ENCODE measurements at regions not wholly inside any gene's neighbourhood (a gene's known extent, or its start where the extent isn't known, plus 50 kb on each side); places are given as distances from the start of the nearest gene placed in this dataset.

- no peak for TF ChIP-seq PAX5 (IDR thresholded peaks at IDR 0.05; ENCODE audit: insufficient read depth, low read length, severe bottlenecking)
- no peak for TF ChIP-seq POLR2AphosphoS5 (IDR thresholded peaks at IDR 0.05; ENCODE audit: low read depth, low read length)
- no peak for TF ChIP-seq SPI1 (IDR thresholded peaks at IDR 0.05; ENCODE audit: low read depth, low read length)
- no peak for TF ChIP-seq POU2F2 (IDR thresholded peaks at IDR 0.05; ENCODE audit: low read depth, low read length)
- TF ChIP-seq POLR2A (IDR thresholded peaks at IDR 0.05; ENCODE audit: low read depth, low read length): no peak
- no peak for TF ChIP-seq TAF1 (IDR thresholded peaks at IDR 0.05; ENCODE audit: low read depth, low read length)
- FAIRE-seq: no peak
- DNase-seq (ENCODE audit: insufficient read length, low spot score): no peak
Measured at GRCh38 chr10:33719005-33719703, 384.7 kb upstream of the NRP1 start.

- FAIRE-seq: no peak
Measured at GRCh38 chr10:33716501-33717267, 382.2 kb upstream of the NRP1 start.

GRCh38 chr10:33715303-33715975, 381.0 kb upstream of the NRP1 start:
- TF ChIP-seq PAX5 (IDR thresholded peaks at IDR 0.05; ENCODE audit: insufficient read depth, low read length, severe bottlenecking) (no peak), POLR2AphosphoS5 (IDR thresholded peaks at IDR 0.05; ENCODE audit: low read depth, low read length) (no peak), TAF1 (IDR thresholded peaks at IDR 0.05; ENCODE audit: low read depth, low read length) (no peak), POLR2A (IDR thresholded peaks at IDR 0.05; ENCODE audit: low read depth, low read length) (no peak), POU2F2 (IDR thresholded peaks at IDR 0.05; ENCODE audit: low read depth, low read length) (no peak), SPI1 (IDR thresholded peaks at IDR 0.05; ENCODE audit: low read depth, low read length) (peak; percentile 44; the same call in 1 of the 2 replicates)
- no peak for DNase-seq (ENCODE audit: insufficient read length, low spot score)
- FAIRE-seq: no peak

More at GRCh38 chr10:33716501-33717267, 382.2 kb upstream of the NRP1 start:
- TF ChIP-seq POLR2AphosphoS5 (IDR thresholded peaks at IDR 0.05; ENCODE audit: low read depth, low read length) (no peak), PAX5 (IDR thresholded peaks at IDR 0.05; ENCODE audit: insufficient read depth, low read length, severe bottlenecking) (no peak), POLR2A (IDR thresholded peaks at IDR 0.05; ENCODE audit: low read depth, low read length) (no peak), TAF1 (IDR thresholded peaks at IDR 0.05; ENCODE audit: low read depth, low read length) (no peak), POU2F2 (IDR thresholded peaks at IDR 0.05; ENCODE audit: low read depth, low read length) (no peak), SPI1 (IDR thresholded peaks at IDR 0.05; ENCODE audit: low read depth, low read length) (no peak)
- DNase-seq (ENCODE audit: insufficient read length, low spot score): no peak

- TF ChIP-seq SPI1 (IDR thresholded peaks at IDR 0.05; ENCODE audit: low read depth, low read length) (no peak), POU2F2 (IDR thresholded peaks at IDR 0.05; ENCODE audit: low read depth, low read length) (no peak), POLR2A (IDR thresholded peaks at IDR 0.05; ENCODE audit: low read depth, low read length) (no peak), PAX5 (IDR thresholded peaks at IDR 0.05; ENCODE audit: insufficient read depth, low read length, severe bottlenecking) (no peak), TAF1 (IDR thresholded peaks at IDR 0.05; ENCODE audit: low read depth, low read length) (no peak), POLR2AphosphoS5 (IDR thresholded peaks at IDR 0.05; ENCODE audit: low read depth, low read length) (no peak)
- DNase-seq (ENCODE audit: insufficient read length, low spot score) (no peak), FAIRE-seq (no peak)
Measured at GRCh38 chr10:33712825-33713224, 378.4 kb upstream of the NRP1 start.

- no peak for FAIRE-seq
- TF ChIP-seq POU2F2 (IDR thresholded peaks at IDR 0.05; ENCODE audit: low read depth, low read length) (no peak), PAX5 (IDR thresholded peaks at IDR 0.05; ENCODE audit: insufficient read depth, low read length, severe bottlenecking) (no peak), POLR2A (IDR thresholded peaks at IDR 0.05; ENCODE audit: low read depth, low read length) (no peak), SPI1 (IDR thresholded peaks at IDR 0.05; ENCODE audit: low read depth, low read length) (no peak), POLR2AphosphoS5 (IDR thresholded peaks at IDR 0.05; ENCODE audit: low read depth, low read length) (no peak), TAF1 (IDR thresholded peaks at IDR 0.05; ENCODE audit: low read depth, low read length) (no peak)
- DNase-seq (ENCODE audit: insufficient read length, low spot score): no peak
Measured at GRCh38 chr10:33710006-33710405, 375.5 kb upstream of the NRP1 start.

GRCh38 chr10:33709008-33709753, 374.7 kb upstream of the NRP1 start:
- TF ChIP-seq PAX5 (IDR thresholded peaks at IDR 0.05; ENCODE audit: insufficient read depth, low read length, severe bottlenecking): no peak
- FAIRE-seq (no peak), DNase-seq (ENCODE audit: insufficient read length, low spot score) (no peak)

GRCh38 chr10:33708561-33708960, 374.1 kb upstream of the NRP1 start:
- no peak for FAIRE-seq
- no peak for DNase-seq (ENCODE audit: insufficient read length, low spot score)
- TF ChIP-seq TAF1 (IDR thresholded peaks at IDR 0.05; ENCODE audit: low read depth, low read length) (no peak), POLR2AphosphoS5 (IDR thresholded peaks at IDR 0.05; ENCODE audit: low read depth, low read length) (no peak), POLR2A (IDR thresholded peaks at IDR 0.05; ENCODE audit: low read depth, low read length) (no peak), PAX5 (IDR thresholded peaks at IDR 0.05; ENCODE audit: insufficient read depth, low read length, severe bottlenecking) (no peak), SPI1 (IDR thresholded peaks at IDR 0.05; ENCODE audit: low read depth, low read length) (no peak), POU2F2 (IDR thresholded peaks at IDR 0.05; ENCODE audit: low read depth, low read length) (no peak)

- DNase-seq (ENCODE audit: insufficient read length, low spot score): no peak
- no peak for TF ChIP-seq POU2F2 (IDR thresholded peaks at IDR 0.05; ENCODE audit: low read depth, low read length)
- no peak for FAIRE-seq
Measured at GRCh38 chr10:33706746-33707145, 372.3 kb upstream of the NRP1 start.

- FAIRE-seq (no peak), DNase-seq (ENCODE audit: insufficient read length, low spot score) (no peak)
- TF ChIP-seq POU2F2 (IDR thresholded peaks at IDR 0.05; ENCODE audit: low read depth, low read length) (no peak), POLR2A (IDR thresholded peaks at IDR 0.05; ENCODE audit: low read depth, low read length) (no peak), SPI1 (IDR thresholded peaks at IDR 0.05; ENCODE audit: low read depth, low read length) (no peak), POLR2AphosphoS5 (IDR thresholded peaks at IDR 0.05; ENCODE audit: low read depth, low read length) (no peak), TAF1 (IDR thresholded peaks at IDR 0.05; ENCODE audit: low read depth, low read length) (no peak), PAX5 (IDR thresholded peaks at IDR 0.05; ENCODE audit: insufficient read depth, low read length, severe bottlenecking) (no peak)
Measured at GRCh38 chr10:33706191-33706590, 371.7 kb upstream of the NRP1 start.

Data from GM12891 (cell line).